ENCODE measurements at regions not wholly inside any gene's neighbourhood (a gene's known extent, or its start where the extent isn't known, plus 50 kb on each side); places are given as distances from the start of the nearest gene placed in this dataset.

GRCh38 chr6:14758421-14759081 lies 487.3 kb upstream of the JARID2 start:
- Histone ChIP-seq H3K27me3 (no peaks in the 10 kb centered on the region), H3K36me3 (replicated peaks in 1 of 2; ENCODE audit: insufficient read depth in 1 of 2, low read depth in 2 of 2) (no peaks in the 10 kb centered on the region), H3K4me1 (no peaks in the 10 kb centered on the region), H3K4me3 (no peak overlapping the region), H3K9me3 (no peaks in the 10 kb centered on the region), H3K27ac (no peak overlapping the region)
- DNase-seq (peak in 3 of 4 donors; percentile 12 to 31 (median 22)), ATAC-seq (peak; percentile 40)
- intact Hi-C loops (cut with DNase I), result no loop called here
- TF ChIP-seq CTCF (IDR thresholded peaks at IDR 0.05) (no peak), POLR2A (IDR thresholded peaks at IDR 0.05) (no peak)
- 35 to 36% methylated on average over 8 of the region's 8 CpGs for WGBS, 2 donors

- no peak for DNase-seq
- no peaks in the 10 kb centered on the region for H3K36me3 ChIP-seq (replicated peaks in 1 of 2; ENCODE audit: insufficient read depth in 1 of 2, low read depth in 2 of 2)
- intact Hi-C loops (cut with DNase I), result no loop called here
- no peaks in the 10 kb centered on the region for H3K27me3 ChIP-seq
- H3K27ac ChIP-seq, result no peak overlapping the region
- TF ChIP-seq POLR2A (IDR thresholded peaks at IDR 0.05) (no peak), CTCF (IDR thresholded peaks at IDR 0.05) (no peak)
- no peaks in the 10 kb centered on the region for H3K4me1 ChIP-seq
- 63 to 71% methylated on average over 4 of the region's 4 CpGs for WGBS, 2 donors
- no peak for ATAC-seq
- no peaks in the 10 kb centered on the region for H3K9me3 ChIP-seq
- no peak overlapping the region for H3K4me3 ChIP-seq
These were observed 485.7 kb upstream of the JARID2 start for GRCh38 chr6:14759976-14760672.

GRCh38 chr6:14762077-14762476 lies 483.8 kb upstream of the JARID2 start:
- Histone ChIP-seq H3K27me3 (no peaks in the 10 kb centered on the region), H3K4me3 (no peak overlapping the region), H3K27ac (no peak overlapping the region), H3K9me3 (no peaks in the 10 kb centered on the region), H3K4me1 (no peaks in the 10 kb centered on the region), H3K36me3 (replicated peaks in 1 of 2; ENCODE audit: insufficient read depth in 1 of 2, low read depth in 2 of 2) (no peaks in the 10 kb centered on the region)
- 56 to 69% methylated on average over 8 of the region's 8 CpGs for WGBS, 2 donors
- TF ChIP-seq CTCF (IDR thresholded peaks at IDR 0.05) (no peak), POLR2A (IDR thresholded peaks at IDR 0.05) (no peak)
- intact Hi-C loops (cut with DNase I), result no loop called here
- no peak for ATAC-seq
- no peak for DNase-seq

- 60 to 63% methylated on average over 6 of the region's 6 CpGs for WGBS, 2 donors
- intact Hi-C loops (cut with DNase I), result no loop called here
- no peak for DNase-seq
These were observed 482.7 kb upstream of the JARID2 start for GRCh38 chr6:14763139-14763538.

More at GRCh38 chr6:14763139-14763538, 482.7 kb upstream of the JARID2 start:
- Histone ChIP-seq H3K4me1 (no peaks in the 10 kb centered on the region), H3K27ac (no peak overlapping the region), H3K4me3 (no peak overlapping the region), H3K27me3 (no peaks in the 10 kb centered on the region), H3K36me3 (replicated peaks in 1 of 2; ENCODE audit: insufficient read depth in 1 of 2, low read depth in 2 of 2) (no peaks in the 10 kb centered on the region), H3K9me3 (no peaks in the 10 kb centered on the region)
- ATAC-seq, result no peak
- TF ChIP-seq CTCF (IDR thresholded peaks at IDR 0.05), result no peak
- no peak for TF ChIP-seq POLR2A (IDR thresholded peaks at IDR 0.05)

Measured in body of pancreas (tissue), 4 donors.